ENCODE measurements at regions not wholly inside any gene's neighbourhood (a gene's known extent, or its start where the extent isn't known, plus 50 kb on each side); places are given as distances from the start of the nearest gene placed in this dataset.

DNA sequence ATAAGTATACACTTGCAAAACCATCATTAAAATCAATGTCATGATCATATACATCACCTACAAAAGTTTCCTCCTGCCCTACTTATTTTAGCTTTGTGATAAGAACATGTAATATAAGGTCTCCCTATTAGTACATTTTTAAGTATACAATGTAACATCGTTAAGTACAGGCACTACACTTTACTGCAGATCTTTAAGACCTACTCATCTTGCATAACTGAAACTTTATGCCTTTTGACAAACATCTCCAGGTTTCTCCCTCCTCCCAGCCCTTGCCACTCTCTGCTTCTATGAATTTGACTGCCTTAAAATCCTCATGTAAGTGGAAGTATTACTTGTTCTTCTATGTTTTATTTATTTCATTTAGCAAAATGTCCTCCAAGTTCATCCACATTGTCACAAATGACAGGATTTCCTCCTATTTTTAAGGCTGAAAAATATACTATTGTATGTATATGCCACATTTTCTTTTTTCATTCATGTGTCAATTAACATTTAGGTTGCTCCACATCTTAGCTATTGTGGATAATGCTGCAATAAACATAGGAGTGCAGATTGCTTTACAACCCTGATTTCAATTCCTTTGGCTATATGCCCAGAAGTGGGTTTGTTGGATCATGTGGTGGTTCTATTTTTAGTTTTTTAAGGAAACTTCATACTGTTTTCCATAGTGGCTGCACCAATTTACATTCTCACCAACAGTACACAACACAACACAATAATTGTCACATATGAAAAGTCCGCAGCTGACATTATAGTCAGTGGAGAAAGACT lies 471.1 kb upstream of the ANO3 start:
- H2AFZ ChIP-seq (ENCODE audit: low read length, unreplicated experiment): no peak overlapping the region
- no peaks in the 10 kb centered on the region for H3K79me2 ChIP-seq (ENCODE audit: control insufficient read depth, insufficient read depth, low read length, unreplicated experiment)
- no peaks in the 10 kb centered on the region for H3K4me1 ChIP-seq (ENCODE audit: control insufficient read depth, insufficient read depth, low read length, unreplicated experiment)
- no peaks in the 10 kb centered on the region for H3K36me3 ChIP-seq (ENCODE audit: insufficient read depth, low read length)
- no peaks in the 10 kb centered on the region for H3K27me3 ChIP-seq (ENCODE audit: insufficient read depth, low read length)
- no peak overlapping the region for H3K27ac ChIP-seq (ENCODE audit: low read depth, low read length)
- H3K4me3 ChIP-seq (ENCODE audit: low read depth, low read length): no peak overlapping the region

- Histone ChIP-seq H2AFZ (ENCODE audit: low read length, unreplicated experiment) (no peak overlapping the region), H3K27me3 (ENCODE audit: insufficient read depth, low read length) (no peaks in the 10 kb centered on the region), H3K4me1 (ENCODE audit: control insufficient read depth, insufficient read depth, low read length, unreplicated experiment) (no peaks in the 10 kb centered on the region), H3K4me3 (ENCODE audit: low read depth, low read length) (no peak overlapping the region), H3K36me3 (ENCODE audit: insufficient read depth, low read length) (no peaks in the 10 kb centered on the region), H3K79me2 (ENCODE audit: control insufficient read depth, insufficient read depth, low read length, unreplicated experiment) (no peaks in the 10 kb centered on the region), H3K27ac (ENCODE audit: low read depth, low read length) (no peak overlapping the region)
These were observed 469.8 kb upstream of the ANO3 start for GRCh38 chr11:25862159-25862558.

DNA sequence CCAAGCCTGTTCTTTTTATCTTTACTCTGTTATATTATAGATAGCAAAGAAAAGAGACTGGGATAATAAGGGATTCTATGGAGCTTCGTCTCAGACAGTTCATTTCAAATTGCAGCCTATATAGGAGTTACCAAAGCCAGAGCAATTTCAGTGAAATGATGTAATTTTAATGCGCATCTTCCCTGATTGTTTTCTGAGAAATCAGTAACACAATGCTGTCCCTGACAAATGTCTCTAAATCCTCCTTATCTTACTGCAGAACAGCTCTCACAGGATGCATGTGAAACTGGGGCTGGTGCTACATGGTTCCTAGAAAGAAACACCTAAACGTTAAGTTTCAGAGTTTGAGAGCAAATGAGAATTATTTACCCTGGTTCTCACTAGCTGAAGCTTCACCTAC lies 467.9 kb upstream of the ANO3 start:
- Histone ChIP-seq H2AFZ (ENCODE audit: low read length, unreplicated experiment) (no peak overlapping the region), H3K79me2 (ENCODE audit: control insufficient read depth, insufficient read depth, low read length, unreplicated experiment) (no peaks in the 10 kb centered on the region), H3K27ac (ENCODE audit: low read depth, low read length) (no peak overlapping the region), H3K27me3 (ENCODE audit: insufficient read depth, low read length) (peaks cover 4% of the 10 kb centered on the region; the same call in 1 of the 2 replicates), H3K4me1 (ENCODE audit: control insufficient read depth, insufficient read depth, low read length, unreplicated experiment) (no peaks in the 10 kb centered on the region), H3K36me3 (ENCODE audit: insufficient read depth, low read length) (no peaks in the 10 kb centered on the region), H3K4me3 (ENCODE audit: low read depth, low read length) (no peak overlapping the region)

DNA sequence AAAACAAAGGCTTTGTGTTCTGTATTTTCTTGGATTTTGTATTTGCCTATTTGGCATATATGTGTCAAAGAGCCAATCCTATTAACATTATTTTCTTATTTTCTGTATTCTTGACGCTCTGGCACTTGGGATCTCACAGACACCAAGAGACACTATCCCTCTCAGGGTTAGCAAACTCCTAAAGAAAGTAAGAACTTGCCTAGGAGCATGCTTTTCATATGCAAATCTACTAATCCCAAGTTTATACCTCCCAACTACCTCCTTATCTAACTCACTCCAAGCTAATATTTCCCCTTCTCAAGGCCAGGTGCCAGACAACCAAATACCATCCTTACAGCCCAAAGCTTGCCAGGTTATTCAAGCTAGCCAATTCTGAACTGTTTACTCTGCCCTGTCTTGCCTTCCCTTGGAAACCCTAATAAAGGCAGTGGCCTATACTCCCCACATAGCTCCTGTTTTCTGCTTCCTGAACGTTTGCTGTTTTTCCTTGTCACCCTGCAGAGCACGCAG lies 455.4 kb upstream of the ANO3 start:
- Histone ChIP-seq H3K27ac (ENCODE audit: low read depth, low read length) (no peak overlapping the region), H3K36me3 (ENCODE audit: insufficient read depth, low read length) (no peaks in the 10 kb centered on the region)

DNA sequence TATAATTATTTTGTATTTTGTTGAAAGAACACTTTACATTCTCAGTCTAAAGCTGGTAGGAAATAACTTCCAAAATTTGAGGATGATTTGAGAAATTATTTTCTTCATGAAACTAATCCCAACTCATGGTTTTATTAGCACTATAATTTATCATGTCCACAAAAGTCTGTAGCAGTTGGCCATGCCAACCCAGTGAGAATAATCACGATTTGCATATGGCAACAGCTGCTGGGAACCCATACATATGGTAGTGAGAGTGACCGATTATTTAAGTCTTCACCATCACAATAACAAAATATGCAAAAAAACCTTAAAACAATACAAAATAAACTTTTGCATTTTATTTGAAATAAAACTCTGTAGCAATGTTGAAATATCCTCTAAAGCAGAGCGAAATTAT lies 445.9 kb upstream of the ANO3 start:
- Histone ChIP-seq H3K79me2 (ENCODE audit: control insufficient read depth, insufficient read depth, low read length, unreplicated experiment) (no peaks in the 10 kb centered on the region), H3K27ac (ENCODE audit: low read depth, low read length) (no peak overlapping the region), H2AFZ (ENCODE audit: low read length, unreplicated experiment) (no peak overlapping the region), H3K27me3 (ENCODE audit: insufficient read depth, low read length) (no peaks in the 10 kb centered on the region), H3K36me3 (ENCODE audit: insufficient read depth, low read length) (no peaks in the 10 kb centered on the region), H3K4me1 (ENCODE audit: control insufficient read depth, insufficient read depth, low read length, unreplicated experiment) (no peaks in the 10 kb centered on the region), H3K4me3 (ENCODE audit: low read depth, low read length) (no peak overlapping the region)

More for the DNA sequence above, 455.4 kb upstream of the ANO3 start:
- H2AFZ ChIP-seq (ENCODE audit: low read length, unreplicated experiment): no peak overlapping the region
- no peaks in the 10 kb centered on the region for H3K27me3 ChIP-seq (ENCODE audit: insufficient read depth, low read length)
- no peaks in the 10 kb centered on the region for H3K4me1 ChIP-seq (ENCODE audit: control insufficient read depth, insufficient read depth, low read length, unreplicated experiment)
- H3K4me3 ChIP-seq (ENCODE audit: low read depth, low read length): no peak overlapping the region
- H3K79me2 ChIP-seq (ENCODE audit: control insufficient read depth, insufficient read depth, low read length, unreplicated experiment): no peaks in the 10 kb centered on the region

DNA sequence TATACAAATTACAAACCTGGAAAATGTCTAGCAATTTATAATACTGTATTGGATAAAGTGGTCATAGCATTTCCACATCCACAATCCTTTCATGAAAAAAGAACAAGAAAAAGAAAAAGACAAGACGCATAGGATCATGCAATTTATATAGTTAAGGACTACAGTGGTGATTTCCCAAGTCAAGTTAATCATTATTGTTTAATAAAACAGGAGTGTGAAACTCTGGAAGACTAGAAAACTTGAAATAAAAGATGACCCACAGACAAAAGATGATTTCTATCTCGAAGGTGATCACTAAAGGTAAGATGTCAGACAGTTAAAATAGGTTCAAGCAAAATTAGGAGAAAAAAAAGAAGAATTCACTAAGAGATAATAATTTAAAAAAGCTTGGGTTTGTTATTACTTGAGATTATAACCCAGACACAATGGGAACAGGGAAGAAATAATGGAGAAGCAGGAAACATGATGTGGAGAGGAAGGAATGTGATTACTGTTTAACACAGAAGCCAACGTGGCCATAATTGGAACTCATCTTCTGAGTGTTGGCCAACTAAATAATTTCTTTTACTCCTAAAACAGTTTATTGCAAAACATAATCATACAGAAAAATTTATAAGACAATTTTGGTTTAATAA lies 441.2 kb upstream of the ANO3 start:
- no peak overlapping the region for H2AFZ ChIP-seq (ENCODE audit: low read length, unreplicated experiment)
- H3K4me1 ChIP-seq (ENCODE audit: control insufficient read depth, insufficient read depth, low read length, unreplicated experiment): no peaks in the 10 kb centered on the region
- H3K27ac ChIP-seq (ENCODE audit: low read depth, low read length): no peak overlapping the region
- no peaks in the 10 kb centered on the region for H3K36me3 ChIP-seq (ENCODE audit: insufficient read depth, low read length)
- no peaks in the 10 kb centered on the region for H3K79me2 ChIP-seq (ENCODE audit: control insufficient read depth, insufficient read depth, low read length, unreplicated experiment)
- H3K4me3 ChIP-seq (ENCODE audit: low read depth, low read length): no peak overlapping the region
- no peaks in the 10 kb centered on the region for H3K27me3 ChIP-seq (ENCODE audit: insufficient read depth, low read length)

DNA sequence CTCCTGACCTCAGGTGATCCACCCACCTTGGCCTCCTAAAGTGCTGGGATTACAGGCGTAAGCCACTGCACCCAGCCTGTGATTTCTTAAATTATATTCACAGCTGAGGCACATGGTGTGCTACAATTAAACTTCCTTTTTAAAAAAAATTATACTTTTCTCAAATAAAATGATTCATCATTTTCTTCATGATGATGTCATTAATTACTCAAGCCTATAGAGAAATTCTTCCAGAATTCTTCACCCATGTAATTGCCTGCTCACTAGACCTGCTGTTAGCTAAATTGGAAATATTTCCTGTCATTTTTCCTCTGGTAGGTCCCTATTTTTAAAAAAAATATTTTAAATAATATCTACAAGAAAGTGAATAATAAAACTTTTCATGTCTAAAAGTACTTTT lies 440.0 kb upstream of the ANO3 start:
- Histone ChIP-seq H3K4me1 (ENCODE audit: control insufficient read depth, insufficient read depth, low read length, unreplicated experiment) (no peaks in the 10 kb centered on the region), H3K4me3 (ENCODE audit: low read depth, low read length) (no peak overlapping the region), H3K36me3 (ENCODE audit: insufficient read depth, low read length) (no peaks in the 10 kb centered on the region), H3K27ac (ENCODE audit: low read depth, low read length) (no peak overlapping the region), H2AFZ (ENCODE audit: low read length, unreplicated experiment) (no peak overlapping the region), H3K79me2 (ENCODE audit: control insufficient read depth, insufficient read depth, low read length, unreplicated experiment) (no peaks in the 10 kb centered on the region), H3K27me3 (ENCODE audit: insufficient read depth, low read length) (no peaks in the 10 kb centered on the region)

GRCh38 chr11:25899617-25900160 lies 432.2 kb upstream of the ANO3 start:
- Histone ChIP-seq H3K79me2 (ENCODE audit: control insufficient read depth, insufficient read depth, low read length, unreplicated experiment) (no peaks in the 10 kb centered on the region), H3K4me3 (ENCODE audit: low read depth, low read length) (no peak overlapping the region), H2AFZ (ENCODE audit: low read length, unreplicated experiment) (no peak overlapping the region), H3K36me3 (ENCODE audit: insufficient read depth, low read length) (no peaks in the 10 kb centered on the region), H3K27ac (ENCODE audit: low read depth, low read length) (no peak overlapping the region), H3K4me1 (ENCODE audit: control insufficient read depth, insufficient read depth, low read length, unreplicated experiment) (no peaks in the 10 kb centered on the region), H3K27me3 (ENCODE audit: insufficient read depth, low read length) (no peaks in the 10 kb centered on the region; the same call in 1 of the 2 replicates)

DNA sequence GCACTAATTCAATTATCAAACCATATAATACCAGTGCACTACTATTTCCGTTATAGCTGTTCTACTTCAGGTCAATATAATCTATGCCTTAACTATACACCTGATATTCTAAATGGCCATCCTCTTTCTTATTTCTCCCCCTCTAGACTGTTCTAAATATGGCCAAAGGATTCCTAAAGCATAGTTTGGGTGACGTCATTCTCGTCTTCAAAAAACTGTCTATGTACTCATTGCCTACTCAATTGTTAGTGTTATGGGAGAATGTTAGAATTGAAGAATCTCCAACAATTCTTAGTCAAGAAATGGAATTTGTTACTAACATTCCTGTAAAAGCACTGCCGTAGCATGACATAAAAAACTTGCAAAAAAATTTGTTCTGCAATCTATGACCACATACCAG lies 431.1 kb upstream of the ANO3 start:
- H3K27me3 ChIP-seq (ENCODE audit: insufficient read depth, low read length): no peaks in the 10 kb centered on the region; the same call in 1 of the 2 replicates
- no peak overlapping the region for H2AFZ ChIP-seq (ENCODE audit: low read length, unreplicated experiment)
- H3K27ac ChIP-seq (ENCODE audit: low read depth, low read length): no peak overlapping the region
- H3K4me1 ChIP-seq (ENCODE audit: control insufficient read depth, insufficient read depth, low read length, unreplicated experiment): no peaks in the 10 kb centered on the region
- H3K79me2 ChIP-seq (ENCODE audit: control insufficient read depth, insufficient read depth, low read length, unreplicated experiment): no peaks in the 10 kb centered on the region
- H3K36me3 ChIP-seq (ENCODE audit: insufficient read depth, low read length): no peaks in the 10 kb centered on the region
- no peak overlapping the region for H3K4me3 ChIP-seq (ENCODE audit: low read depth, low read length)

- no peak overlapping the region for H2AFZ ChIP-seq (ENCODE audit: low read length, unreplicated experiment)
- H3K4me3 ChIP-seq (ENCODE audit: low read depth, low read length): no peak overlapping the region
- H3K4me1 ChIP-seq (ENCODE audit: control insufficient read depth, insufficient read depth, low read length, unreplicated experiment): no peaks in the 10 kb centered on the region
- no peaks in the 10 kb centered on the region; the same call in 1 of the 2 replicates for H3K27me3 ChIP-seq (ENCODE audit: insufficient read depth, low read length)
- no peaks in the 10 kb centered on the region for H3K79me2 ChIP-seq (ENCODE audit: control insufficient read depth, insufficient read depth, low read length, unreplicated experiment)
- no peaks in the 10 kb centered on the region for H3K36me3 ChIP-seq (ENCODE audit: insufficient read depth, low read length)
- no peak overlapping the region for H3K27ac ChIP-seq (ENCODE audit: low read depth, low read length)
These were observed 430.5 kb upstream of the ANO3 start for GRCh38 chr11:25901415-25901814.
